ENCODE measurements at regions not wholly inside any gene's neighbourhood (a gene's known extent, or its start where the extent isn't known, plus 50 kb on each side); places are given as distances from the start of the nearest gene placed in this dataset.

GRCh38 chr17:33652731-33653398 lies 359.8 kb upstream of the ASIC2 start:
- DNase-seq = no peak

- no peak for DNase-seq
These were observed 360.3 kb upstream of the ASIC2 start for GRCh38 chr17:33653399-33653788.

GRCh38 chr17:33657181-33657580 lies 364.1 kb upstream of the ASIC2 start:
- no peak for DNase-seq

DNA sequence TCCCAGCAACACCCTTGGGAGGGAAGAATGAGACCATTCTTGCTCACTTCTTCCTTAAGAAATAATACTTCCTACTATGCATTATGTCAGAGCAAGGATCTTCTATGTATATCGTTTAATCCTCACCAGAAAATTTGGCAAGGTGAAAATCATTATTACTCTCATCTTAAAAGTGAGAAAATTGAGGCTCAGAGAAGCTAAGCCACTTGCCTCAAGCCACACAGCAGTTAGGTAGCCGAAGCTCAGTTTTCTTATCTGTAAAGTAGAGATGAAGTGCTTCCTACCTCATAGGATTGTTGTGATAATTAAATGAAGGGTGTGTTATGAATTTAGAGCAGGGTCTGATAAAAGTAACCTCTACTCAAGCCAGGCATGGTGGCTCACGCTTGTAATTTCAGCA lies 368.9 kb upstream of the ASIC2 start:
- no peak for DNase-seq

- DNase-seq = no peak
These were observed 371.2 kb upstream of the ASIC2 start for GRCh38 chr17:33664116-33664840.

DNA sequence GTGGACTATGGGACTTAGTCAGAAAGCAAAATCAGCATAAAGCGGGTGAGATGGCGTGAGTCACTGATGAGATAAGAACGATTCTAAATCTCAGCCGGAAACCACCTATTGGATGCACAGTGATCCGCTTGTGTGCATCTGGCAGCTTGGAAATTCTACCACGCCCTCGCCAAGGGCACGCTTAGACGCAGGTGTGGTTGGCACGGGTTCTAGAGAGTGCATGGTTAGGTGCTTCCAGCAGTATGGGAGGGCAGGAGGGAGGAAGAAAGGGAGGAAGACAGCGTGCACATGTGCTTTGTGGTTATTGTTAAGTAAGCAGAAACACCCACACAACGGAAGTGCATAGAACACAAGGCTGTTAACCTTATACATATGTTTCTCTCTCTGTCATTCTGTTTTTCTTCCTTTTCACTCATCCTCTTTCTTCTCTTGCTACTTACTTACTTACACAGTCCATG lies 374.0 kb upstream of the ASIC2 start:
- DNase-seq = peak; percentile 12

DNA sequence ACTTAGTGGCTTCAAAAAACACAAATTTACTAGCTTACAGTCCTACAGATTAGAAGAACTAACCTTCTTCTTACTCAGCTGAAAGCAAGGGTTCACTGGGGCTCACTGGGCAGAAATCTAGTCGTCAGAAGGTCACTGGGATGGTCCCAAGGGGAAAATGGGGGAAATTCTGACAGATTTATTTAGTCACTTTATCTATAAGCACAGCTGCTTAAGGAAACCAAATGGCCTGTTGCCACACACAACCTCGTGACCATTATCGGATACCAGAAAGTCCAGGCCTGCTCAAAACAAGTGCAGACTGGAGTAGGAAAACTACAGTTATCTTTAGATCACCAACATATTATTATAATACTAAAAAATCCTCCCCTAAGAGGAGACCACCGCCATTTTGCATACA lies 374.6 kb upstream of the ASIC2 start:
- no peak for DNase-seq

GRCh38 chr17:33668516-33668915 lies 375.4 kb upstream of the ASIC2 start:
- DNase-seq = no peak

- DNase-seq = no peak
These were observed 378.4 kb upstream of the ASIC2 start for GRCh38 chr17:33671491-33671890.

- peak; percentile 26 for DNase-seq
These were observed 381.6 kb upstream of the ASIC2 start for GRCh38 chr17:33674685-33675084.

- DNase-seq = no peak
These were observed 383.3 kb upstream of the ASIC2 start for GRCh38 chr17:33676444-33676843.

DNA sequence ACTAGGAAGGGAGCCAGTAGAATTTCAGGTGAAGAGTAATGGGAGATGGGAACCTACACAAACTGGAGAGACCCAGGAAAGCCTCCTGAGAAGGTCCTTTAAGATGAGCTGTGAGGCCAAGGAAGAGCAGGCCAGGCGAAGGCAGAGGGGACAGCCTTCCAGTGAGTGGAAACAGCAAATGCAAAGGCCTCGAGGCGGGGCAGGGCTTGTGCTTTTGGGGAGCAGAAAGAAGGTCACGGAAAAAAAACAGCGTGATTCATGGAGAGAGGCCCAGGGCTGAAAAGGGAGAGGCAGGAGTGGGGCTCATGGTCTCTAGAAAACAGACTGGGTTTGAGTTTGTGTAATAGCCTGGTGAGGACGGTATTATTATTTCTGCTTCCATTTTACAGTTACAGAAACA lies 386.5 kb upstream of the ASIC2 start:
- no peak for DNase-seq

DNA sequence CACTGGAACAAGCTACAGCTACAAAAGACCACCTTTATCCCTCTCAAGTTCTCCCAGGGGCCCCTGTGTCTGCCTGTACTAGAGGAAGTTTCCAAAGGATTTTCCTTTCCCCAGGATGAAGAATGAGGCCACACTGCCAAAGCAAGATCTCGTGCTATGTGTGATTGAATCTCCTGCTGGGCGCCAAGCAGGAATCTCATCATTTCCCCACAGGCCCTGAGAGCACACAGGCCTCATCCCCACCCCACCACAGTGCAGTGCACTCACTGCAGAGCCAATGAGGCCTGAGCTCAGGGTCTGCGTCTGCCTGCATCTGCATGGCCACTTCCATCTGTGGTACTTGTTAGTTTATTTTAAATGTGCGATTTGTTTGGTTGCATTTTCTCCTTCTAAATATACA lies 387.4 kb upstream of the ASIC2 start:
- no peak for DNase-seq

DNA sequence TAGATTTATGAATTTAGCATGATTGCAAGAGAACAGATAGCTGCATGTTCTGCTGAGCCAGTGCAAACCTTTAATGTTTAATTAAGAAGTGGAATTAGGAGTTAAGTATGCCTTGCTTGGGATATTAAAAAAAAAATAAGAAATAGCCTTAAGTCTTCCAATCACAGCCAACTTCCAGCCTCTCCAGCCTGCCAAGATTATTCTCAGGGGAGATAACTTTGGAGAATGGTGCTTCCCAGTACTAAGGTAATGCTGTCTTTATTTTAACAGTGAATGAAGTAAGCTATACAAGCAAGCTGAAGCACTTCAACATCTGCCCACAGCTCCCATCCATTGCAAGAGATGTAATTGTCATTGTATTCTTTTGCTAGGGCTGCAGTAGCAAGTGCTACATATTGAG lies 389.5 kb upstream of the ASIC2 start:
- no peak for DNase-seq

DNA sequence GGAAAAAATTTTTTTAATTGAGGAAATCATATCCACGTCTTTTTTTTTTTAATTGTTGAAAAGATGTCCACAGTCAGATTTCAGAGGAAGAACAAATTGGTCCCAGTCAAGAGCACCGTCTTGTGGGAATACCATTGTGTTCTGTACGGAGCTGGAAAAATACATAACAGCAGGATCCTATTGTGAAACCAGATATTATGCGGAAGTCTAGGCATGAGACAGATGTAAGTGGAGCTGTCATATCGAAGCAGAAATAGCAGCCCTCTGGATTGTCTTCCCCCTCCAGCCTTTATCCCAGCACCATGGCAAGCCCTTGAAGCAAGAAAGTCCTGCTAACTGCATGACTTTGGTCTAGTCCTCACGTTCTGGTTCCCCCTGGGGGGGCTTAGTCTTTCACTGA lies 391.6 kb upstream of the ASIC2 start:
- DNase-seq = no peak

DNA sequence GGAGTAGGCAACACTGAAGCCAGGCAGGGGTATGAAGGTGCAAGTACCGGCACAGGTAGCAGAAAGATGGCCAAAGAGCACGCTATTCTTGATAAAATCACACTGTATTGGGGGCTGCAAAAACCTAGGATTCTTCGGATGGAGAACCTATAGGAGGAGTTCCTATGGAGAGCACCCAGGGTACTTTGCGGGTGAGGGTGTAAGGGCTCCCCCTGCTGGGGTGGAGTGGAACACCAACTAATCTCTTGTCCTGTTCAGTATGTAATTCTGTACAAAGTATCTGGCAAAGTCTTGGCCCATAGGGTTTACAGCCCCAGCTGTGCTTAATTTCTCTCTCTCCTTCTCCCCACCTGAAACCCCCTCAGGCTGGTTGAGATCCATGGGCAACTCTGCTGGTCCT lies 393.1 kb upstream of the ASIC2 start:
- DNase-seq = no peak

DNA sequence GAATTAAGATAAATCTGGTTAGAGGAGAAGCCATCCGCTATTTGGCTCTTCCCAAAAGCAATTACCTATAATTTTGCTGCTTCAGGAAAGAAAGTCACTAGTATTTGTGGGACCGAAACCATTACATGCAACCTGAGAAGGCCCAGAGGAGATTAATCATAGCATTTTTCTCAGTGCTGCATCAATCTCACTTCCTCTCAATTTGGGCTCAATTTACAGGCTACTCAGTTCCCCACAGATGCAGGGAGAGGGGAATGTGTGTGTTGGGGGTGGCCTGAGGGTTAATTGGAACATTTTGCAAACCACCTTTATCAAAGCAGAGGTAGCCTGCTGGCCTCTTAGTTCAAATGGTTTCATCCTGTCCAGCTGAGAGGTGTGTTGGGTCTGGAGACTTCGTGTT lies 394.7 kb upstream of the ASIC2 start:
- DNase-seq = no peak

DNA sequence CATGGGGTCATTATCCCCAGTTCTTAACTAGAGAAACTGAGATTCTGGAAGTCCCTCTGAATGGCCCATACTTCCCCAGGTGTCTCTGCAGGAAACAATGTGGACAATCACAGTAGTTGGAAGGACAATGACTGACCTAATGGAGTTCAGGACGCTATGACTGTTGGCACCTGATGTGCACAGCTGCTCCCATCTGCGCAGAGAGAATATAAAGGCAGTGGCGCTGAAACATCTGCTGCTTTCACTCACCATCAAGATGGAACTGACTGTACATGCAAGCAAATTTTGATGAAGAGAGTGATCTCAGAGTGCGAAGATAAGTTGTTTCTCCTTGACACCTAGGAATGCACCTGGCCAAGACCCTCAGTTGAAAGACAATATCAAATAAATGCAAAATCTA lies 395.7 kb upstream of the ASIC2 start:
- DNase-seq = no peak

DNA sequence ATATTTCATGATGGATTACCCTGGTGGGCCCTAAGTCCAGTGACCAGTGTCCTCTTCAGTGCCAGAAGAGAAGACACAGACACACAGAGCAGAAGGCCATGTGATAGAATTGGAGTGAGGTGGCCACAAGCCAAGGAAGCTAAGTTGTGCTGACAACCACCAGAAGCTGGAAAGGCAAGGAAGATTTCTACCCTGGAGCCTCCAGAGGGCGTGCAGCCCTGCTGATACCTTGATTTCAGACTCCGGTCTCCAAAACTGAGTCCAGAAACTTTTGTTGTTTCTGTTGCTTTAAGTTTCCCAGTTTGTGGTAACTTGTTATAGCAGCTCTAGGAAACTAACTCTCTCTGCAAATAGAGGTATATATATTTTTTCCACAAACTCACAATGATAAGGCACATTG lies 396.6 kb upstream of the ASIC2 start:
- DNase-seq = no peak

DNA sequence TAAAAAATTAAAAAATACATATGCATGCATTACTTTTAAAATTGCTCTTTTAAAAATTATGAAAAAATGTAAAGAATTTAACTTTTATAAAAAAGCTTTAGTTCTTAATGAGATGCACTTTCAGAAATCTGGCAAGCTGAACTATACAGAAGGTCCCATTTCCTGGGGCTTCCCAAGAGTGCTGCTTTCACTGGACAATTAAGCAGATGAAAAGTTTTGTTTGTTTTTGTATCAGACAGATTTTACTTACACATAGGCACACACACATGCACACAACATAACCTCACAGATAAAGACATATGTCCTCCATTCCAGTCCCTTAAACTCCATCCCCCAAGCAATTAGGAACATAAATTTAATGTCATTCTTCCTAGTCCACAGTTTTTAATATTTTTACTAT lies 402.3 kb upstream of the ASIC2 start:
- DNase-seq = no peak

DNA sequence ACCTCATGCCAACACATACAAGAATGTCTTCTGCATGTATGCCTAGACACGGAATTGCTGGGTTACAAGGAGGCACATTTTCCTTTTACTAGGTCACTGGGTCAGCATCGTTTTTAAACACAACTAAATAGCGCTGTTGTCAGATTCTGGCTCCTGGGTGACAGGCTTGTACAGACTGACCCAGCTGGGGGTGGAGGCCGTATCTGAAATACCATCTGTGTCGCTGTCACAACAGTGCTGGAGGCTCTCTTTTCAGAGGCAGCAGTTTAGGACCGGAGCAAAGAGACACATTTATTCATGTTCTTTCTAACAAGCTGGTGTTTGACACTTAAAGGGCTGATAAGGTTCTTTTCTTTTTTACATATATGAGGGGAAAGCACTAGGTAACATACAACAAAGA lies 403.0 kb upstream of the ASIC2 start:
- no peak for DNase-seq

DNA sequence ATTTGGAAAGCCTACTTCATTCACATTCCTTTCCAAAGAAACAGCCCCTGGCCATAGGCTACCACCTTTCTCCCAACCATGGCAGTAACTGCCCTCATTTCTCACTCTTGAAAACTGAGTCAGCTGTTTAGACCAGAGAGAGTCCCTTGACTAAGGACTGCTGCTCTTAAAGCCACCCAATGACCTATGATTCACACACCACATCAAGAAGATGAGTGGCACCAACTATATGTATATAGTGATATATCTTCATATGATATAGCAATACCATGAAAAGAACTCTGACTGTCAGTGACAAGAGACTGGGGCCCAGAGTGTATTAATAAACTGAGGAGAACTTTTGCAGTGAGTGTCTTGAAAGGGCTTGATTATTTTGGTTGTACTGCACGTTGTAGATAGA lies 404.5 kb upstream of the ASIC2 start:
- no peak for DNase-seq

- DNase-seq = no peak
These were observed 408.8 kb upstream of the ASIC2 start for GRCh38 chr17:33701910-33702309.

- no peak for DNase-seq
These were observed 411.8 kb upstream of the ASIC2 start for GRCh38 chr17:33704856-33705255.

DNA sequence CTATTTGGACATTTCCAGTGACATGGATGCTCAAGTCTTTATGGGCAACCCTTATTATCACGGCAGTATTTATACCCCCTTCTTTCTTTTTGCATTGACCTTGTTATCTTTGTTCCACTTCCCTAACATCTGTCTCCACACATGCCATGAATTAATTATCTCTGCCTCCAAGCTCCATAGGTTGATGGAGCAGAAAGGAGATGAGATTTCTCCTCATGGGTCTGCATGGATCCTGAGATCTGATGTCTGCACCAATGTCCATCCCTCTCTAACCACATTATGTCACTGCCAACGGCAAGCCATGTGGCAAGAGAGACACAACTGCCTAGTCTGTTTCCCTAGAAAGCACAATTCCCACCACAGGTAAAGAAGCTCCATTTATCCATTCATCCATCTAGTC lies 416.8 kb upstream of the ASIC2 start:
- no peak for DNase-seq
